ENCODE measurements at regions not wholly inside any gene's neighbourhood (a gene's known extent, or its start where the extent isn't known, plus 50 kb on each side); places are given as distances from the start of the nearest gene placed in this dataset.

DNA sequence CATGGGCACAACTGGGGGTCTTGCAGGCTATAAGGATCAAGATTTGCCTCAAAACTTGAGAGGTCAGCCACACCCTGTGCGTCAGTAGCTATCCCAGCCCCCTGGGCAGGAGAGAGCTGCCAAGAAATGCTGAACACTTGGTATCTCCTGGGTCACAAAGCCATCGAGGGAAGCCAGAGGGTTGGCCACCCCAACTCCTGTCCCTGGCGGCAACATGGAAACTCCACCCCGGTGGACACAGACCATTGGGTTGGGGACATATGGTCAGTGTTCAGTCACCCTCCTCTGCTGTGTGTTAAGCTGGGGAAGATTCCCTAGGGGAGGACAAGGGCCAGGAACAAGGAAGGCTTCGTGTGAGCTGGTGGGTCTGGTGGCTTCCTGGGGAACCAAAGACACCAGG is 140.6 kb downstream of the C5orf15 start:
- no peak for DNase-seq

DNA sequence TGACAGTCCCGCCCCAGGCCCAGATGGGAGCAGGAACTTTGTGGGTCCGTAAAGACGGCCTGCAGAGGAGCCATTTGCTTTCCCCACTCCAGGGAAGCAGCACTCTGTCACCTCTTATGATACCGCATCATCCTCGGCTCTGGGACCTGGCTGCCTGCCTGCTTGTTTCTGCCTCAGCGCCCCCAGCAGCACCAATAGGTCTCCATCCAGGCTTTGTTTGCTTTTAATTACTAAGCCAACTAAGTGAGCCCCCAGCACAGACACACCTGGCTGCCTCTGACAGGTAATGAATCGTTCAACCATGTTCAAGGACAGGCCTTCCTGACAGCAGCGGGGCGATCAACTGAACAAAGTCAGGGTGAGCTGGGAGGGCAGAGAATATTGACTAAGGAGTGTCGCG is 141.4 kb downstream of the C5orf15 start:
- peak; percentile 3 to 22 for DNase-seq

DNA sequence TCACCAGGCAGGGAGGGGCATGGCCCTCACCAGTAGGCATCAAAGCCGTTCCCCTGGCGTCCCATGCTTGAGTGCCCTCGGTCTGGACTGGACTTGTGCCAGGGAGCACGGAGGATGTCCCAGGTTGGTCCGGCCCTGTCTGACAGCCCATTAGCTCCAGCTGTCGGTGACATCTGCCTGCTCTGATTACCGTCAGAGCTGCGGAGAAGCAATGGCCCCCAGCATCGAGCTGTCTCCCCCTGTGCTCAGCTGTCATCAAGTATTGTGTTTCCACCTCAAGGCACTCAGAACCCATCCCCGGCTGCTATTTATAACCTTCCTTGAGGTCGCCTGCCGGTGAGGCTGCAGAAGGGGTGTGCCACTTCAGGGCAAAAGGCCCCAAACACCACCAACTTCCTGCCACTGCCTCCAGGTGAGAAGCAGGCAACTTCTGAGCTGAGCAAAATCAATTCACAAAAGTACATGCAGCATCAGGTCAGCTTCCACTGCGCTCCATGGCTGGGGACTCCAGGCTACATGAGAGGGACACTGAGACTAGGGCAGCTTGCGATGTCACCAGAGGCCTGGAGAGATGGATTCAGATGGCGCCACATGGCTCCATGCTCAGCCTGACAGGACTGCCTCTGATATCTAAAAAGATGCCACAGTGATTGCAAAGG is 142.7 kb downstream of the C5orf15 start:
- peak; percentile 20 to 54 for DNase-seq

DNA sequence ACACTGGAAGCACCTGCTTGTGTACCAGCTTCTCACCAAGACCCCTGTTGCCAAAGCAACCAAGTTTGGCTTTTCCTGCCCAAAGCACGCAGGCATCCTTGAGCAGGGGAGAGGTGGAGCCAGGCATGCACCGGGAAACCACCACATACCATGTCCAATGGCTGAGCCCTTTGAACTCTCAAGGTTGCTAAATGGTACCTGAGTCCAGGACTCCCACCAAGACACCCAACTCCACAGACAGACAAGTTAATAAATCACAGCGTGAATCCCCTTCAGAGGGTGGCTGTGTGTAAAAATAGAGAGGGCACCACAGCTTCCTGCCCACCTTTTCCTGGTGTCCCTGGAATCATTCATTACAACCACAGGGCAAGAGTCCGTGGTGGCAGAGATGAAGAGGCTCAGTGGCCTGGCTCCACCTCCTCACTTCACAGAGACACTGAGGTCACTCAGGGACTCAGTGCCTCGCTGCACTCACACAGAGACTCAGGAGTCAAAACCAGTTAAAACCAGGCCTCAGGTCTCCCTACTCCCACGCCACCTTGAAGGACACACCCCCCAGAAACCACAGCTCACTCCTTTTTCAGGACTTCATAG is 143.7 kb downstream of the C5orf15 start:
- no peak for DNase-seq

DNA sequence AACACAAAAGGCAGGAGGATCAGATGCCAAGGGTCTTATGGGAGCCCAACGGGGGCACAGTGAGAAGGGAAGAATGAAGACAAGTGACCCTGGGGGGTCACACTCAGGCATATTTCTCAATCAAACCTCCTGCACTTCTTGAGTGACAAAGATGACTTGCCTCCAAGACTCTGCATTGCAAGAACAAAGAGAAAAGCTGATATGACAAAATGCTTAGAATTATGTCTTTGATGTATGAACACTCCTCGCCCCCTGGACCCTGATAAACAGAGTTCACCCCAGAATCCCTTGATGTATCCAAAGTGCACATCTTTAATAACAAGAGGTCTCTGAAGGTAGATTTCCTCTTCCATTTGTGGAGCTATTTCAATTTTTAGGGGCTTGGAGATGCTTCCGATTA is 146.5 kb downstream of the C5orf15 start:
- DNase-seq: no peak

DNA sequence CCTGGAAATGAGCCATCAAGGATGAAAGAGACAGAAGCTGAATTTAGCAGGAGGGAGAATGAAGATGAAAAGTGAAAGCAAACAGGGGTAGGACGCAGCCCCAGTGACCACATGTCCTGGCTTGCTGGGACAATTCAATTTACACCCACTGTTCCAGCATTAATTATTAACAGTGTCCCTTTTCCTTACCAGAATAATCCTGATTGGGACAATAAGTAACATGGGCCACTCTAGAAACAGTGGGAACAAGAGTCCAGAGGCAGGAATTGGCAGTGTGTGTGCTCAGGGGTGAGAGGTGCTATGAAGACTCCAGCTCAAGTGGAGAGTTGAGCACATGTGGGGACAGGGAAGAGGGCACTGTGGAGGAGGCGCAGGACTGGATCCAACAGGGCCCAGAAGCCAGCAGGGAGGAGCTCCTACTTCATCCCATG is 147.1 kb downstream of the C5orf15 start:
- no peak for DNase-seq

DNA sequence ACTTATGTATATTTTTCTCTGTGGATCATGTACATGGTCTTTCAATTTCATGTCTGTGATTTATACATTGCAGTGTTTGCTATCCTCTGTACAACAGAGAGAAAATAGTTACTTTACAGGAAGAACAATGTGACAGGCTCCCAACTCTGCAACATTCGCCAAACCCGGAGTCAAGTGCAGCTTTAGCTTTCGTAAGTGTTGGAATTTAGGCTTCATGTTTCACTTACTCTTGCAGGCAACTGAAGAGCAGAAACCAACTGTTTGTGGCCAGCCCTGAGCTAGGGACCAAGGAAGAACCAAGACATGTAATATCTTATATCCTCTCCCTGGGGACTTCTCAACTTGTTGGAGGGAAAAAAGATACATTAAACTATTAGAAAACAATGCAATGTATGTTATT is 147.9 kb downstream of the C5orf15 start:
- no peak for DNase-seq

DNA sequence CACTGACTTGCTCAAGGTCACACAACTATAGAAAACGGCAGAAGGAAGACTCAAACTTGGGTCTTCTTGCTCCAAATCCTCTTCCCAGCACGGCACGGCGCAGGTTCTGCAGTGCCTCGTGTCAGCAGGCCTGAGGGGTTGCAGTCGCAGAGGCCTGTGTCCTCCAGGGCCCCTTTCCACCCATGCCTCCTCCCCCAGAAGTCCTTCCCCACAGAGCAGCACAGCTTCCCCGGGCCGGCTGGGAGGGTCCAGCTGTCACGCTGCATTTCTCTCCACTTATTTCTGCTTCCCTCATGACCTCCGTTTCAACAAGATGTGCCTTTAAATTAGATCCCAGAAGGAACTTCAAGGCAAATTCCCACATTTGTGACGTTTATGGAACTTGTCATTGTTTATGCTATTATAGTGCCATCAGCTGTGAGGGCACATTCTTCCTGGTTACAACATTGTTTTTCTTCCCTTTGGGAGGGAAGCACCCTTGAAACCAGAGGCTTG is 148.4 kb downstream of the C5orf15 start:
- DNase-seq: no peak

DNA sequence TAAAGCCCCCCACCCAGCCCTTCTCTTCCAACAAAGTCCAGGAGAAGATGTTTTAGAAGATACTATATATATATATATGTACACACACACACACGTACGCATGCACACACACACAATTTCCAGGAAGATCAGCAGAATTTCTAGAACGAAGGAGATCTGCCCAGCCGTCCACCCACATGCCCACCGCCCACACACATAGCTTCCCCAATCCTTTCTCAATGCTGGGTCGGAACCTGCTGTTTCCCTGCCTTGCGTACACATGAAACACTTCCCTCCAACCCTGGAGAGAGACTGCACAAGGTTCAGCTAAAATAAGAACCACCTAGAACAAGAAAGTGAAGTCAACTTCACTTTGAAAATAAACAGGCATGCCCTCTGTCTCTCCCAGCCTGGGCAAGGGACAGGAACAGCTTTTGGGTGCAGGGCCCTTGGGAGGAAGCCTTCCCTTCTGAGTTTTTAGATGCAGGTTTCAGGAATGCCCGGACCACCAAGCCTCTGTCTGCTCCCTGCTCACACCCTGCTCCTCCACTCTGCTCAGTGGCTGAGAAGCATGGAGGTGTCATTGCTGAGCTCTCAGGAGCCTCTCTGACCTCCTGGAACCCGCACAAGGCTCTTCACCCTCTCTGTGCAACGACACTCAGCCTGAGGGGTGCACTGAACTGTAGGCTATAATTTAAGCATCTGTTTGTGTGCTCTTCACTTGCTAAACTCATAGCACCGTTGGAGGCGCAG is 149.4 kb downstream of the C5orf15 start:
- DNase-seq: no peak

DNA sequence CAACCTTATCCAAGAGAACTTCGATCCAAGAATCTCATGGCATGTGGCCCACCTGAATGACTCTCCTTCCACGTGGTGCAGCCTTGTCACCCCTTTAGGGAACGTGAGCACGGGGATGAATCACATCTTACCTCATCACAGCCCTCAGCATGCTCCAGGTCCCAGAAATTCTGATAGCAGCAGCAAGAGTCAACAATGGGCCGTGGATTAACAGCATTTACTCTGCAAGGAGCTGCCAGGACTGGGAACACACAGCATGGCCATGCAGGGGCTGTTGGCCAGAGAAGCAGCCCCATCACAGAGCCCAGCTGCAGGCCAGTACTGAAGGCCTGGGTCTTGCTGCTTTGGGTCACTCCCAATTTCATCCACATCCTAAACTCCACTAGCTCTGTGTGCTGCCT is 150.4 kb downstream of the C5orf15 start:
- DNase-seq: no peak

DNA sequence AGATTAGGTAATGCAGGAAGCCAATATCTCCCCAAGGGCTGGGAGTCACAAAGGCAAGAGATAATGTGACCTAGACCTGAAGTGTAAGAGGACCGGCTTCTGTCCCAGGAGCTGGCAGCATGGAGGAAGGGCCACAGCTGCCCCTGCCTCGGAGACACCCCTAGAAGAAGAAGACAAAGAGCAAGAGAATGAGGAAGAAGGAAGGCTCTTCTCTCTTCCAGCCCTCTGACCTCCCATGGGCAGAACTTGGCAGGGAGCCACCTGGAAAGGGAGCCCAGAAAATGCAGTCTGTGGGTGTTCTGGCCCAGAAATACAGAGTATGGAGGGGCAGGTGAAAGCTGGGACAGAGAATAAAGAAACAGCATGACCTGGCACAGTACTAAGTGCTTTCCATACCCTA is 151.0 kb downstream of the C5orf15 start:
- no peak for DNase-seq

DNA sequence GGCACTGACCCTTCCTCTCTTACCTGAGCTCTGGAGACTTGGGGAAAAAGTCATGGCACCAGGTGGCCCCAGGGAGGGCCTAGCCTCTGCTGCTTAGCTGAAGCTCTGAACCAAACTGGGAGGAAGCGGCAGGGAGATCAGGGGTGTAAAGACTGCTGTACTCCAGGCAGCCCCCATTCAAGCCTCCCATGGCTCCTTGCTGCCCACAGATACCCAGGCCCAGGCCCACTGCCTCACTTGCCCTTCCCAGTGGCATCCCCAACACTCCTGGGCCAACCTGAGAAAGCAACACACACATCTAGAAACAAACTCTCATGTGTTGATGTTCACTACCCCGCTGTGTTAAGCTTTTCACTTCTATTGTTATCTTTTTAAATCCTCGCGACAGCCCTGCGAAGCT is 151.6 kb downstream of the C5orf15 start:
- no peak for DNase-seq

DNA sequence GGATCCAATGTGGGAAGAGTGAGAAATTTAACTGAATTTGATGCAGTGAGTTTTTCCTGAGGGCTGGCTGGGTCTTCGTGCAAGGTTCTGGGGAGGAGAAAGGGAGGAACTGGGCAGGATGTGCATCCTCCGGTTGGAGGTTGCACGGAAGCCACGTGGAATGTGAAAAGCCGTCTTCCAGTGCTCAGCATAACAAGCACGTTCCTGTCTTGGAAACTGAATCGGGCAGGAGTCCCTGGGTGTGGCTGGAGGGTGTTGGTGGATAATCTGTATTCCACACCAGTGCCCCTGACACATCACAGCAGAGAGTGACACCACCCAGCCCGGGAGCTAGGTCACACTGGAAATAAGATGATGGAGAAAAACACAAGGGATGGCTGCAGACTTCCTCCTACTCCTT is 154.3 kb downstream of the C5orf15 start:
- DNase-seq: no peak

DNA sequence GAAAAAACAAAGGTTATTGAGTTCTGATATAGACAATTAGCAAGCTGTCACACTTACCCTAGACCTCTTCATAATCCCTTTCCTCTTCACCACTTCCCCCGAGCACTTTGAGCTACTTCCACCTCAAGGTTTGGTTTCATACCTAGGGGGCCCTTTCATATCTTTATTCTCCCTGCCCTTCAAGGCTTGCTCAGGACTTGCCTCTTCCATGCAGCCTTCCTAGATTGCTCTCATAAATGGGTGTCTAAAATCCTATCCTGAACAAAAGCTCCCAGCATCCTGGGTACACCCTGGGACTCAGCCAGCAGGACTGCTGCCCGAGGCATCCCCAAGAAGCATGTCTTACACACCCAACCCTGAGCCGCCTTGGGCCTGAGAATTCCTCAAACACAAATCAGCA is 157.3 kb downstream of the C5orf15 start:
- no peak for DNase-seq

DNA sequence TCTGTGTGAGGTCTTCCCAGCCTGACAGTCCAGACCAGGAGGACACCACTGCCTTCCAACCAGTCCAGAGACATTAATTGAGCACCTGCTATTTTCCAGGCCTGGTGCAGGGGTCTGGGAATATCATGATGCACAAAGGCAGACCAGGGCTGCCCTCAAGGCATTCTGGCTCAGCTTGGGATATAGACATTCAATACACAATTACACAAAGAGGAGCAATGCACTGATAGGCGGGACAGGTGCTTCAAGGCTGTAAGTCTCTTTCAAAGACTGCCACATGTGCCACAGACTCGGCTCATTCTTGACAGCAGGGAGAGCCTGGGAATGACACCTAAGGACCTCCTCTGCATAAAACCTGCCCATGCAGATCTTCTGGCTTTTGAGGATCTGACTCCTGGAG is 158.6 kb downstream of the C5orf15 start:
- DNase-seq: no peak

DNA sequence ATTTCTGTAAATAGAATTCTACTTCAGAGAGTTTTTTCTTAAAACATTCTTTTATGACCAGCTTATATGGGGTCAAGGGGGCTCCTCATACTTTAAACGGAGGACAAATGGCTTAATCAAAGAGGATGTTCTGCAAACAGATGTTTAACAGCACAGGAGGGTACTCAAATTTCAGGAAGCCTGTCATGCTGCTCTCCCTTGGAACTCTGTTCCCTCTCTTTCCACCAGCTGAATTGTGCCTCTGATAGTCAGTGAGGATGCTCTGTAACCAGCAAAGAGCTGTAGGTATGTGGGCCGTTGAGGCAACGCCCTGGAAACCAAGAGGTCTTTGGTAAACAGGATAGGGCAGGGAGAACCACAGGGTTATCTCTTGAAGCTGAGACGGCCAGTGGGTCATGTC is 161.1 kb downstream of the C5orf15 start:
- no peak for DNase-seq

DNA sequence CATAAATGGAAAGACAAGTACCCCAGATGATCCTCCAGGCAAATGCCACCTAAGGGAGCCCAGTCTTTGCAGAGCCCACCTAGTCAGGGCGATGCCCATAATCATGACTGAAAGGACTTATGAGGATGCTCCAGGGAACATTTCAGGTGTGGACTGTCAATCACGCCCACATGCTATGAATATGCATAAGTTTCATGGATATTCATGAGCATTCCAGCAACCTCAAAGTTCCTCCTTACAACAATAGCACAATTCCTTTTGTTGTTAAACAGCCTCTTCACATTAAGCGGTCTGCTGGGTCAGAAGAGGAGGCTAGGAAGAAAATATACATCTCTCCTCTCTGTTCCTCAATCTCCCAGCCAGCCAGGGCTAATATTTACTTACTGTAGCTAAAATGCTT is 161.6 kb downstream of the C5orf15 start:
- no peak for DNase-seq

DNA sequence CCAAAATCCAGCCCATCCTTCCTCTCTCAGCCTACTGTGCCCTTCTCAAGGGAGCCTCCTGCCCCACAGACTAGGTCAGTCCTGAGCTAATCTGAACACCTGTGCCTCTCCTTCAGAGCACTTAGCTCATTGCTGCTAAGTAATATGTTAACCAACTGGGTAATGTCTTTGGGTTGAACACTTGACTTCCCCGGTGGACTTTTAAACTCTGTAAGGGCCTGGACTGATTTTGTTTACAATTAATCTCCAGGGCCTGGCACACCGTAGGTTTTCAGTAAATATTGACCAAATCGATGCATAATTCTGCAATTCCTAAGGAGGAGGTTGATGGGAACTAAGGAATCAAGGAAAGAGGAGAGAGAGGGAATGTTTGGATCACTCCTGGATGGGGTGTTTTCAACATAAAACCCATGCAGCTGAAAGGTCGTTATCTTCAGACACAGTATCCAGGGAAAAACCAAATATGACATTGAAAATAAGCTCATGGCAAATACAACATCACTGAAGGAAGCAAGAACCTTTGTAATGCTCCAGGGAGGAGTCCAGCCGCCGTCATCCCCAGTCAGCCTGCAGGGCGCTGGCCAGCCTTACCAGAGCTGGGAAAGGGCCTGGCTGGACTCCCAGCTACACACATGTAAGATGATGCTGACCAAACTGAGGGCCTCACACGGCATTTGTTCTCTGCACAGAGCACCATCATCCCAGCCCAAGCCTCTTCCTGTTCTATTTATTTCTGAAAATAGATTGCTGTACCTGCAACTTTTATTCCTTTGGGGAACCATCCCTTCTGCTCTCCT is 166.3 kb downstream of the C5orf15 start:
- no peak for DNase-seq

DNA sequence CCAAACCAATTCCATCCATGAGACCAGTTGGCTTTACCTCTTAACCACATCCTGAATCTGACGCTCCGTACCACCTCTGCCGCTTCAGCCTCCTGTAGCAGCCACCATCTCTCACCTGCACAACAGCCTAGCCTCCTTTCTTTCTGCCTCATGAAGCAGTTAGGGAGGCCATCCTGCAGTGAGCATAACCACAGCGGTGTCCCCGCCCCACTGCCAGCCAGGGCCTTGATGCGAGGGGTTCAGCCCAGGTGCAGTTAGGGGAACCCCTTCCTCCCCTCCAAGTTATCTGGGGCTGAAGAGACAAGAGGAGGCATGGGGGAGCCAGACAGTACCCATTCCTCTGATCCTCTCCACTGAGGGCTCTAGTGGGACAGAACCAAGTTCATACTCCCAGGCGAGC is 167.0 kb downstream of the C5orf15 start:
- no peak for DNase-seq

DNA sequence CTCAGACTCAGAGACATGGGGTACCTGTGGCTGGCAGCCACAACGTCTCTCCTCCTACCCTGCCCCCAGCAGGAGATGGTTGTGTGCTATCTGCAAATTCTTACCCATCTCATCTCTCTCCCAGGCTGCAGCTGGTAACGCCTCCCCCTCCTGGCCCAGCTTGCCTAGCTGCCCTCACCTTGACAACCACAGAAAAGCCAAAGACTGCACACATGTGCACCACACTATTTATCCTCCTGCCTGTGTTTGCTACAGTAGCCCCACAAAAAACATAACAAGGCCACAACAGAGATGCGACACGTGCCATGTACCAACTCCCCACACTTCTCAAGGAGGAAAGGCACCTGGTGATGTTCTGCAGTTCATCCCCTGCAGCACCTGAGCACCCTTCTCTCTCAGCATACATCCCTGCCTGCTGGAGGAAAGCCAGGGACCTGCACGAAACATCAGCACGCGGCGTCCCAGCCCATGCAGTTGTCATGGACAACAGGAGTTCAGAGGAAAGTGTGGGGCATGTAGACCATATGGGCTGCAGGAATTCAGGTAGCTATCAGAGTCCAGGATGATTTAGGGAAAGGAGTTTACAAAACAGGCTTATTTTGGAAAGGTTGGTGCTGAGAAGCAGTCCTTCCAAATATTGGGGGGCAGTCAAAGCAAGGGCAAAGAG is 168.7 kb downstream of the C5orf15 start:
- no peak for DNase-seq

DNA sequence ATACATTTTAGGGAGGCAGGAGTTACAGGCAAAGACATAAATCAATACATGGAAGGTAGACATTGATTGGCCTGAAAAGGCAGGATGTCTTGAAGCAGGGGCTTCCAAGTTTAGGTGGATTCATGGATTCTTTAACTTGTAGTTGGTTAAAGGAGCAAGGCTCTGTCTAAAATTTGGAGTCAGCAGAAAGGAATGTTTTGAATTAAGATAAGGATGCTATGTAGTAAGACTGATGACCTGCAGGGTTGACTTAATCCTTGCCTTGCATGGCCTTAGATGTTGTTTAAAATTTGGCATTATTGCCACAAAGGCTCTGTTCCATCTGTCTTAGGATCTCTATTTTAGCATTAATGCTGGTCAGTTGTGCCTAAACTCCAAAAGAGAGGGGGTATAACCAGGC is 171.3 kb downstream of the C5orf15 start:
- DNase-seq: no peak

DNA sequence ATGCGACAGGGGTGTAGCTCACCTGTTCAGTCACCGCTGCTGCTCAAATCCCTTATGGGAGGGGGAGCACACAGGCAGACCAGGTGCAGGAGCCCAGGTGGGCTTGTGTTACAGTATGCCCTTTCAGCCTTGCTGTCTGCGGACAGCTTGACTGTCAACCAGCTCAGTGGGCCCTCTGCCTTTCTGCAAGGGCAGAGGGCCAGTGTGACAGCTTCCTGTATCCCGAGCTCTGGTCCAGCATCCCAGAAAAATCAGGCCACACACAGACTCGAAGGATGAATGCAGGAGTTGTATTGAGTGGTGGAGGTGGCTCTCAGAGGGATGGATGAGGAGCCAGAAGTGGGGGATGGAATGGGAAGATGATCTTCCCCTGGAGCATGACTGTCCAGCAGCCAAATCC is 172.2 kb downstream of the C5orf15 start:
- DNase-seq: no peak

Data from SHP77 (cell line).